ENCODE measurements at regions not wholly inside any gene's neighbourhood (a gene's known extent, or its start where the extent isn't known, plus 50 kb on each side); places are given as distances from the start of the nearest gene placed in this dataset.

DNA sequence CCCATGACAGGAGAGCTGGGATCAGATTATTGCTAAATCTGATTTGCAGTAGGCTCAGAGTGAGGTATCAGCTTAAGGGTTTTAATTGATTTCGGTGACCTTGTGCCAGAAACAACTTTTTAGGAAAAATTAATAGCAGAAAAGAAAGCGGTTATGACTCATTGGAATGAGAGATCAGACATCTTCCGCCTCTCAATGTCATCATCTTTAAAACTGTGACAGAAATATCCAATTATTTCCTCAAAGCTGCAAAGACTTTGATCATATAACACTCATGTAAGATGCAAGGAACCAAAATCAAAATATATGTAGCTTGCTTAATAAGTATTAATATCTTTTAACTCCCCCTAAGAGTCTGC, 190.1 kb upstream of the FOXF1 start:
- DNase-seq (ENCODE audit: low spot score), result no peak

DNA sequence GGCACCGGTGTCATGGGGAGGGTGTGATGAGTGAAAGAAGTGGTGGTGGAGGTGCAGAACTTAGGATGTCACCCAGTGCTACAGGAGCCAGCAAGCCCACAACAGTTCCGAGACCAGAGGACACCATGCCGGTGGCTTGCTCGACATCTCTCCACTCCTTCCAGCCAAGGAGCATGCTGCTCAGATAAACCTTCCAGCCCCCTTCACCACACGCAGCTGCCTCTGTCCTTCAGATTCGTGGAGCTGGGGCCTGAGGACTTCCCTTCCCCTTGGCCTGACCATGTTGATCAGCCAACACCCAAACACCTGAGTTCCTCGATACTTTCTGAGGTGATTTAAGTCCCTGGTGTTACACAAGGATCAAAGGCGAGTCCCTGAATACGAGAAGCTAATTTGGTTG, 188.8 kb upstream of the FOXF1 start:
- DNase-seq (ENCODE audit: low spot score), result no peak

DNA sequence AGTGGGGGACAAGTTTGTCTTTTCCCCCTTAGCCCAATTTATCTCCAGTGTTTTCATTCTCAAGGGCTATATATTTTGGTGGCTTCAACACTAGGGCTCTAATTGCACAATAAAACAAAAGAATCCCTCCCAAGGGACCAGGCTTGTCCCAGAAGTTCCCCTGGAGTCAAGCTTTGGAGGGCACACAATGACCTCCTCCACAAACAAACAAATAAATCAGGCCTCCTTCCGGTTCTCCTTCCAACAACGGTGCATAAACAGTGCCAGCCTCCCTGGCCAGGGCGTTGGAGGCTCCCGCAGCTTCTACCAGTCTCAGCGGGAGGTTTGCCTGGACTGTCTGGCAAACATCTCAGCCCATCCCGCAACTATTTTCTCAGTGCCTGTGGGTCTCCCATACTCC, 188.0 kb upstream of the FOXF1 start:
- no peak for DNase-seq (ENCODE audit: low spot score)

DNA sequence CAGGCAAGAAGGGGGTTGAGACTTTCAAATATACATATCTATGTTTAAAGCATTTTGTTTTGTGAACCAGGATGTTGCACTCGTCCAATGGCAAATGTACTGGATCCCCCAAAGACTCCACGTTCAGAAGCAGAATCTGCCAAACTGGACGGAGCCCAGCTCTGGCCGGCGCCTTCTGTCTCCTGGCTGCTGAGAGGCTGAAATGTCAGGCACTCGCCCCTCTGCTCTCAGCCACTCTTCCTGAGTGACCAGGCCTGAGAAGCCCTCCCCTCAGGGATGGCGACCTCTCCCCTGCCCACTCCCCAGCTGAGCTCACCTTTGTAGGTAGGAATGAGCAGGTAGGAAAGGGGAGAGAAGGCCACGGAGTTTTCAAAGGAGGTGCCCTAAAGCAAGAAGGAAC, 187.5 kb upstream of the FOXF1 start:
- DNase-seq (ENCODE audit: low spot score), result no peak

DNA sequence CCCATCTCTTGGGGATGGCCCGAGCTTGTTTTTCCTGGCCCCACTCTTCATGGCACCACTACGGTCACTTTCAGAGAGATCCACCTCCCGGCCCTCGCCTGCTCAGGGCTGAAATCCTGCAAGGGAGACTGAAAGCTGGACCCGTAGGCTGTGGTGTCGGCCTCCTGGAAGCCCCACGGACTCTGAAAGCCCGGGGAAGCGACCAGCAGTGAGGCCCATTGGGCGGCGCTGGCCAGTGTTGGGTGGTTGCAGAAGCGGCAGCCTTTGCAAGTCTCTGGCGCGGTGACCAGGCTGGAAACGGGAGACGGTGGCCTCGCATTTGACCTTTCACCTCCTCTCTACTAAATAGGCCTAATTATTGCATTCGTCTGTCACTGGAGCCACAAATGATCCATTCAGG, 186.0 kb upstream of the FOXF1 start:
- no peak for DNase-seq (ENCODE audit: low spot score)

DNA sequence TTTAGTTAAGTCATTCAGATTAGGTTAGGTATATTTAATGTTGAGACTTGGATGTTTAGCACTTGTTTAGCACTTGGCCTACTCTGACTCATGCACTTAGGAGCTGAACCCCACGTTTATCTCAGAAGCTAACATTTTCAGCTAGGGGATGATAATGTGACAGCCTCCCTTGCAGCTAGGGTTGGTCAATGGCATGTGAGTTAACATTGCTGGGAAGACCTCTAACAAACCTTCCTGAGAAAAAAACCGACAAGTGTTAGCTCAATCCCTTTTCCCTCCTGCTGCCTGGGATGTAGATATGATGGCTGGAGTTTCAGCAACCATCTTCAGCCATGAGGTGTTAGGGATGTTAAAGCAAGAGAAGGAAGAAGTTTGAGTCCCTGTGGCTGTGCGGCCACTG, 185.0 kb upstream of the FOXF1 start:
- no peak for DNase-seq (ENCODE audit: low spot score)

DNA sequence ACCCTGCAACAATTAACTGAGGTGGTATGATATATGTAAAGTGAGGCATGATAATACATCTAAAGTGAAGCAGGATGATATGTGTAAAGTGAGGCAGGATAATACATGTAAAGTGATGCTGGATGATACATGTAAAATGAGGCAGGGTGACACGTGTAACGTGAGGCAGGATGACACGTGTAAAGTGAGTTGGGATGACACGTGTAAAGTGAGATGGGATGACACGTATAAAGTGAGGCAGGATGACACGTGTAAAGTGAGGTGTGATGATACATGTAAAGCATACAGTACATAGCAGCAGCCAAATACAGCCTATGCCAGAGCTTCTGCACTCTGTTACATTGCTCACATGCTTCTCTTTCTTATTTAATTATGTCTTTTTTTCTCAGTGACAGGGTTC, 184.4 kb upstream of the FOXF1 start:
- no peak for DNase-seq (ENCODE audit: low spot score)

DNA sequence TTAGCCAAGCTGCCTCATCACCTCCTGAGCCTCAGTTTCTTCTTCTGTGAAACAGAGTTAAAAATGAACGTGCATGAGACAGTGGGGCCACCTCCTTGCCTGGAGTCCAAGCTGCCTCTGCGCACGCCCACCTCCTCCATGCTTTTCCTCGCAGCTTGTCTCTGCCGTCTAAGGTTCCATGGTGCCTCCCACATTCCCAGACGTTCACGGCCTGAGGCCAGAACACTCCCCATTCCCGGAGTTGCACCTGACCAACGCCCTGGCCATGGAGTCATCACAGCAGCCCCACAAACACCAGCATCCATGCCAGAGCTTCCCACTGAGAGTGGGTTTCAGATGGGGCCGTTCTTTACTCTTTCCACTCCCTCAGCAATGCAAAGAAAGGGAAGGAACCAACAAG, 183.0 kb upstream of the FOXF1 start:
- no peak for DNase-seq (ENCODE audit: low spot score)

DNA sequence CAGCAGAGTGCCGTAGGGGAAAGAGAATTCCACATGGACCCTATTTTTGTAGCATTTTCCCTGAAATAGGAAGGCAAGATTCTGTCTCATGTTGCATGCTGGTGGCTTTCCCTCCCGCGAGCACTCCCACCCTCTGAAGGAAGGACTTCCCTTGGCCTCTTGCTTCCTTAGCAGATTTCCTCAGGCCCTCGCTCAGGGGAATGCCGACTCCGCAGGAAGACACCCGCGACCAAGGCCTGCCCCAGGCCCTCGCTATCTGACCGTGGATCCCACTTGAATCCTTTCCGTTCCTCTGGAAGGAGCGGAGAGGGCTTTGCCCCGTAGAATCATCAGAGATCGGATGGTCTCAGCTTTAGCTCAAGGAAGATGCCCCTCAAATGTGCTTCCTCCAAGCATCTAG, 179.4 kb upstream of the FOXF1 start:
- no peak for DNase-seq (ENCODE audit: low spot score)

DNA sequence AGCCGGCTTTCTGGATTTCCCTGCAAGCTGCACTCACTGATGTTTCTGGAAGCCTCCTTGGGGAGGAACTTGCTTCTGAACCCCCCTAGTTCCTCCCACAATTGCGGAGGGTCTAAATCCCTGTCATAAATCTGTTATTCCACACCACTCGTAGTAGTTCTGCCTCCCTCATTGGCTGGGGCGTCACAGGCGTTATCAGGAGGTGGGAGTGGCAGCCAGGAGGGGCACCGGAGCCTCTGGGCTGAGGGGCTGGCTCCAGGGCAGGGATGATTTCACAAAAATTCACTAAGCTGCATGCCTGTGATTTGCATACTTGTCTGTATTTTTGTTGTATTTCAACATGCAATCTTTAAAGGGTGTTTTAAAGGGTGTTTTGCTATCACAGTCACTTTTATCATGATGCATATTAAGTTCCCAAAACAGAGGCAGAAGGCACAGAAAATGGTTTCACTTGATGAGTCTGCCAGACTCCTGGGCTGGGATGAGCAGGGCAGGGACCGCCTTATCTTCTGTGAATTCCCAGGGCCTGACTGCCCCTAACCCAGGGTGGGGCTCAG, 176.2 kb upstream of the FOXF1 start:
- DNase-seq (ENCODE audit: low spot score), result no peak

DNA sequence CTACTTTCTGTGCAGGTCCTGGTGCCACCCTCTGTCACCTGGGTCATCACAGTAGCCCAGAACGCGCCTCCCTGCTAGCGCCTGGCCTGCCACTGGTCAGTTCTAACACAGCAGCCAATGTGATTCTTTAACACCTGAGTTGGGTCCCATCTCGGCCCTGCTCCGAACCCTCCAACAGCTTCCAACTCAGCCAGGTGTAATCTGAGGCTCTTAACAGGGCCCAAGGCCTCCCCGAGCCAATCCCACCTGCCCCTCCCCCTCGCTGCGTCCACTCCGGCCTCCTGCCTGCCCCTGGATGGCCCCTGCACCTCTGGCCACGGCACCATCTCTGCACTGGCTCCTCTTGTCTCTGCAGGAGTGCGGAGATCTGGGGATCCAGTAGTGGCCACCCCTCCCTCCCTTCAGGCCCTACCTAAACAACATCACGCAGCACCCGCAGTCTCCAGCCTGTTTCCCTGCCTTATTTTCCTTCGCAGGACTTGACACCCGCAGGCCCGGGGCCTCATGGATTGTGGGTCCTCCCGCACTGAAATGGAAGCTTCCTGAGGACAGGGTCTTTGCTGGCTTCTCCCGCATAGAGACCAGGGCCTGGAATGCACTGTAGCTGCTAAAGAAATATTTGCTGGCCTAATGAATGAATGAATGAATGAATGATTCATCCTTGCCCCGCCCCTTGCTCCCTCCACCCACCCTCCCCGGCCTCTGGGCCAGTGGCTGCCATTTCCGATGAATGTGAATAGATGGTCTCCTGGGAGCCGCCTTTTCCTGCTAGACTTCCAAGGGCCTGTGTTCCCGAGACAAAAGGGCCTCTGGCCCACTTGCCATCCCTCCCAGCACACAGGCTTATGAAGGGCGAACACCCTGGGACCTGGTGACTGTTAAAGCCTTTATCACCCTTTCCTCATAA, 174.8 kb upstream of the FOXF1 start:
- DNase-seq (ENCODE audit: low spot score), result no peak

DNA sequence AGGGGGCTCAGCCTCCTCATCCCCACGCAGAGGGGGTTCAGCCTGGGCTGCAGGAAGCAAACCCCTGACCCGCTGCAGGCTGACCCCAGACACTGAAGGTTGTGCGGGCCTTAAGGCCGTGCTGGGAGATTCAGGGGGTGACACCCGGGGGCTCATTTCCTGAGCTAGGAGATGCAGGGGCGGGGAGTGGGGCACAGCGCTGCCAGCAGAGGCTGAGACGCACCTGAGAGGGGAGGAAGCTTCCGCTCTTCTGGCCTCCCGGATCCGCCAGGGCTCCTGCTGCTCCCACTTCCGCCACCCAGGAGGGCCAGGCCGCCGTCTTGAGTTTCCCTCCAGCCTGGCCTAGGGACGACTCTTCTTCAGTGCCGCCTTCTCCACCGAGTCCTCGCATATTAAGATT, 173.2 kb upstream of the FOXF1 start:
- no peak for DNase-seq (ENCODE audit: low spot score)

DNA sequence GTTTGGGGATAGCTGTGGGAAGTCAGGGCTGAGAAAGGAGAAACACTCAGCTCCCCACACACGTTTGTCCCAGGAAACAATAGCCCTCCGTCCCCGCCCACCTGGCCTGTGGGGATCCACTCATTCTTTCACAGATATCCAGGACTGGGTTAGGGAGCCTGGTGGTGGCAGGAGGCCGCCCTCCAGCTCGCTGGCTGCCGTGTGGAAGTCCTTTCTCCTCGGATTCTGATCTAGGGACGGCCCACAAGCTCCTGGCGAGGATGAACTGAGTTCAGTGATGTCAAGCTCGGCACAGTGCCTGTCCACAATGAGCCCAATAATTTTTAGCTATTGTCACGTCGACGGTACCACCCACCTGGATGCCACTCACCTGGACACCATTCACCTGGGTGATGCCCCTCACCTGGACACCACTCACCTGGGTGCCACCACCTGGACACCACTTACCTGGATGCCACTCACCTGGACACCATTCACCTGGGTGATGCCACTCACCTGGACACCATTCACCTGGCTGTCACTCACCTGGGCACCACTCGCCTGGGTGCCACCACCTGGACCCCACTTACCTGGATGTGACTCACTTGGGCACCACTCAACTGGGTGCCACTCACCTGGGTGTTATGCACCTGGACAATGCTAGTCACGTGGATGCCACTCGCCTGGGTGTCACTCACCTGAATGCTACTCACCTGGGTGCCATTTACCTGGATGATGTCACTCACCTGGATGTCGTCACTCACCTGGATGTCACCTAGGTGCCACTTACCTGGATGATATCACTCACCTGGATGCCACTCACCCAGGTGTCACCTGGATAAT, 172.5 kb upstream of the FOXF1 start:
- no peak for DNase-seq (ENCODE audit: low spot score)

DNA sequence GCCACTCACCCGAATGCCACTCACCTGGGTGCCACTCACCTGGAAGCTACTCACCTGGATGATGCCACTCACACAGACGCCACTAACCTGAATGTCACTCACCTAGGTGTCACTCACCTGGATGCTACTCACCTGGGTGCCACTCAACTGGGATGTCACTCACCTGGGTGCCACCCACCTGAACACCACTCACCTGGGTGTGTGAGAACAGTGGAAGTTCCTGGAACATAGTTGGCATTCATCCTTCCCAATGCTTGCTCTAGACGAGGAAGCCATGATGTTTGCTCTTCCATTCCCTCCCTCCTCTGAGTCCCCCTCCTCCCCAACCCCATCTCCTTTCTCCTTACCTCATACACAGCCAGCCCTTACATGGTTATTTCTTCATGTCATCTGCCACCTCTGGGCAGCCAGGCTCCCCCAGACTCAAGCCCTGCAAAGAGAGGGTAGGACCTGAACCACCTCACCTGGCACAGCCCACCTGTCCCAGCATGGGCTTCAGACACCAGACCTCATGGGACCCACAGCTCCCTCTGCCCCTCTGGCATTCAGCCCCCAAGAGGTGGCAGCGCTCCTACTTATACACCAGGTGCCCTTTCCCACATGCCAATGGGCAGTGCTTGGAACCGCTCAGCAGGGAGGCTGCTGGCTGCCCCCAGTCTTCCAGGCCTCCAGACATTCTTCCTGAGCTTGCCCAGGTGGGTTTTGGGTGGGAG, 171.8 kb upstream of the FOXF1 start:
- no peak for DNase-seq (ENCODE audit: low spot score)

DNA sequence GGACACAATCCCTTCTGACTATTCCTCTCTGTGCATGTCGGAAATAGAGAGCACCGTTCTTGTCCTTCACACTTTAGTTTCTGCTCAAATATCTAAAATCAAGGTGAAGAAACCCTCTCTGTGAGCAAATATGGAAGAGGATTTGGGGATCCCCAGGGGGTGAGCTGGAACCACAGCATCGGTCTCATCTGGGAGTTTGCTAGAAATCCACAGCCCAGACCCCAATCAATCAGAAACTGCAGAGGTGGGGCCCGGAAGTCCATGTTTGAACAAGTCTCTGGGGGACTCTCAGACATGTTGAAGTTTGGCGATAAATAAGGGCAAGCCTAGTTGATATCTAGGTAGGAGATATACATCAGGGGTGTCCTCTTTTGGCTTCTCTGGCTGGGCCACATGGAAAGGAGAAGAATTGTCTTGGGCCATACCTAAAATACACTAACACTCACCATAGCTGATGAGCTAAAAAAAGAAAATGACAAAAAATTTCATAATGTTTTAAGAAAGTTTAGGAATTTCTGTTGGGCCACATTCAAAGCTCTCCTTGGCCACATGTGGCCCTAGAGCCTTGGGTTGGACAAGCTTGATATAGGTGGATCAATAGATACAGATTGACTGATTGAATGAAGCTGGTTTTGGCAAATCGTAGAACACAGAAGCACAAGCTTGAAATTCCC, 168.0 kb upstream of the FOXF1 start:
- DNase-seq (ENCODE audit: low spot score), result no peak

DNA sequence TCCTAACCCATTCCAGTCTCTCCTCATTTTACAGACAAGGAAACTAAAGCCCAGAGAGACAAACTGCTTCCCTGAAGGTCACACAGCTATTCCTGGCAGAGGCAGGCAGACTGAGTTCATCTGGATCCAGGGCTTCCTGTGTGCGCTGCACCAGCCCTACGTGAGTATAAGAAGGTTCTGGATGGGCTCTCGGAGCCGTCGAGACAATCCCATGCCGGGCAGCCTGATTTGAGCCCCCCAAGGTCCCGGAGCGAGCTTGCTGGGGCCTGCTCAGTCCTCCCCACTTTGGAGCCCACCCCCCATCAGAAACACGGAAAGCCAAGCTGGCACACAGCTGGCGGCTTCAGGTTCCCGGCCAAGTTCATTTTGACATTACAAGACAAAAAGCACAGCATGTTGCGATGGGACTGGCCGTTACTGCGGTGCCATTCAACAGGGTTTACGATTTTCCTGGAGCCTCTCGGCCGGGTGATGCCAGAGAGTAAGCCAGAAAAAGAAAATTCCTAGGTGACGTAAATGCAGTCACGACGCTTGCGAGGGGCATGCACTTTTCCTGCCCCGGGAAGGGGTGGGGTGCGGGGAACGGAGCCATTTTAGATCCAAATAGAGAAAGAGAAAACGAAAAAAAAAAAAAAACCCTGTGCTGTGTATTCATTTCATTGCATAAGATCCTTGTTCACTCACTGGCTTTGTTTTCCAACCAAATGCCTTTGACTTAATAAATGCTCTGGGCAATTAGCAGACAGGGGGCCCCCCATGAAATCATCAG, 167.1 kb upstream of the FOXF1 start:
- no peak for DNase-seq (ENCODE audit: low spot score)

DNA sequence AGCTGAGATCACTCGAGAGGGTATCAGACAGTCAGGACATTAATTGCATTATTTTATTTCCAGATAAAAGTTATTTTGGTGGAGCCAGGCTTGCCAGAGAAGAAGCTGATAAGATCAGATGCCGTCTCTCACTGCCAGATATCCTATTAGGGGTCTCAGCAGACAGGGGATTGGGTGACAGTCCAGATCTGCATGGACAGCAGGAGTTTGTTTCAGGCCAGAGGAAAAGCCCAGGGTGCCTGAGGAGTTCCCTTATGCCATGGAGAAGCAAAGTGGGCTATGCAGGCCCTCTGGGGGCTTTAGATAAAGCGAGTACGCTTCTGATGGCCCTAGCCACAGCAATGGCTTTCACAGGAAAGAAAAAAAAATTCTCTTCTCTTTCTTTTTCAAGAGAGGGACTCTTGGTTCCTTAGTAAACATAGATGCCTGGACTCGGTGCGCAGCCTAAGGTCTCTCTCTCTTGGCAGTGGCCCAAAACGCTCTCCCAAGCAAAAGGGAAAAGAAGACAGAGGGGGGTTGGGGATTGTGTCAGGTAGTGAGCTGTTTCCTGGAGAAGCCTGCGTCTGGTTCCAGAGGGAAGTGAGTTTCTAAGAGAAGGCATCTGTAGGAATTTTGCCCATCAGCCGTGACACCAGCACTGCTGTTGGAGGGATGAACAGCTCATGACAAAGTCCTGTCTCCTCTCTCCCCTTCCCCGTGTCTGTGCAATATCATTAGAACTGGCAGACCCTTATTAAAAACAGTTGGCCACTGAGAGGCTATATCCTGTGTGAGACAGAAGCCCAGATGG, 166.3 kb upstream of the FOXF1 start:
- DNase-seq (ENCODE audit: low spot score), result no peak

DNA sequence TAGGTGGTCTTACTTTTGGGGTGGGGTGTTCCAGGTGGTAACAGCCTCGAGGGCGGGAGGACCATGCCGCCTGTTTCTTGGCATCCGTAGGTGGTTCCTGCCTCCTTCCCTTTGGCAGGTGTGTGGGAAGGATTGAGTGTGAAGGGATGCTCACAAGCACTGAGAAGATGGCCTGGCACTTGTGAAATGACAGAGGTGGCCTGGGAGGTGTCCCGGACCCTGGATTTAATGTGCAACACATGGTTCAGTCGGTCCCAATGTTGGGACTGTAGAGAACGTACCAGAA, 165.8 kb upstream of the FOXF1 start:
- DNase-seq (ENCODE audit: low spot score), result no peak

DNA sequence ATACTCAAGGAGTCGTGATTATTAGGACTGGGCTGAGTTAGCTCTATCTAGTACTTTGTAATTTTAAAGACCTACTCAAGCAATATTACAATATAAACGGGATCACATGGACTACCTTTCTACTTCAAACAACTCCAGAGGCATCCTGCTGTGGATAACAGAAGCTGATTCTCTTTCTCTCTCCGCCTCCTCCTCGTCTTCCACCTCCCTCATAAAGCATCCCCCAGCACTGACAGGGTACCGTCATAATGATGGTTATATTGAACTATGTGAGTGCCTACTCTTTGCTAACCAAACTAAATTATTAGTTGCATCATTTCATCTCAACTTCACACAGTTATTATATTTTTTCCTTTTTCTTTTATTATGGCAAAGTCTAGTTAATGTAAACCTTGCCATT, 165.4 kb upstream of the FOXF1 start:
- no peak for DNase-seq (ENCODE audit: low spot score)

DNA sequence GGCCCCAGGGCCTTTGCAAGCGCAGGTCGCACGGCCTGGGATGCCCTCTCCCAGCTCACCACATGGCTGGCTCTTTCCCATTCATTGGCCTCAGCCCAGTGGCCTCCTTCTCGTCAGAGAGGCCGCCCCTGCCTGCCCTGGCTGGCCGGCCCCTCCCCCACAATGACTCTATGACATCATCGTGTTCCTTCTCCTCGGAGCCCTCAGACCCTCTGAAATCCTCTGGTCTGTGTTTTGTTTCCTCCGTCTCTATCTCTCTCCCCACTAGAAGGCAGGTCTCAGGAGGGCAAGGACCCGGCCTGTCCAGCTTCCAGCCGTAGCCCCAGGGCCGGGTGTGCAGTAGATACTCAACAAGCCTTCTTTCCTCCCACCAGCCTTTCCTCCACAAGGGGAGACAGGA, 164.8 kb upstream of the FOXF1 start:
- no peak for DNase-seq (ENCODE audit: low spot score)

DNA sequence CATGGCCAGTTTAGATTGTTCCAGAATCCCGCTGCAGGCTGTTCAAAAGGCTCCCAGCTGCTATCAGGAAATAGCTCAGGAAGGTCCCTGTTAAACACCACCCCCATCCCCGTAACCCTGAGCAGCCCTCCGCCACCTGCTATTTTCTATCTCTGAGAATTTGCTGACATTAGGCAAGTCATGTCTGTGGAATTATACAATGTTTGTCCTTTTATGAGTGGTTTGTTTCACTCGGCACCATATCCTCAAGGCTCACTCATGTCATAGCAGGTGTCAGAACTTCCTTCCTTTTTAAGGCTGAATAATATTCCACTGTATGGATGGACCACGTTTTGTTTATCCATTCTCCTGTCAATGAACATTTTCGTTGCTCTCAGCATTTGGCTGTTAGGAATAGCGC, 164.3 kb upstream of the FOXF1 start:
- DNase-seq (ENCODE audit: low spot score), result no peak

All from germinal center (tissue), 1 donor.